ENCODE measurements at regions not wholly inside any gene's neighbourhood (a gene's known extent, or its start where the extent isn't known, plus 50 kb on each side); places are given as distances from the start of the nearest gene placed in this dataset.

DNA sequence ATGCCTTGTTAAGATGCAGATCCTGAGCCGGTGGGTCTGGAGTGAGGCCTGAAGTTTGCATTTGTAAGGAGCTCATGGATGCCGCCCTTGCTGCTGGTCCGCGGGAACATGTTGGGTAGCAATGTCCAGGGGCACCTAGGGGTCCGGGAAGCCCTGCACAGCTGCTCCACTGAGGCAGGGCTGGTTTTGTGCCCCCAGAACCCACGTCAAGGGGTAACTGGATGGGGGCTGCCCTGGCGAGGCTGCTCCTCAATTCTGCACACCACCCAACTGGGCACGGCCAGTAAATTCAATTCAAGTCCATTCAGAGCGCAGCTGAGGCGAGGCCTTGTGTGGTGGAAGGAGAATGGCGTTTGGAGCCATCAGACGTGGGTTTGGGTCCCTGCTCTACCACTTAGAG lies 246.3 kb upstream of the PITRM1 start:
- no peak overlapping the region for H3K27ac Mint-ChIP-seq
- peaks cover 33 to 42% of the 10 kb centered on the region in 2 donors for H3K4me1 Mint-ChIP-seq
- no peaks in the 10 kb centered on the region for H3K9me3 Mint-ChIP-seq
- peaks cover 3 to 14% (median 12%) of the 10 kb centered on the region in 3 donors for H3K27me3 Mint-ChIP-seq (ENCODE audit: low read depth in 3 of 3)
- no peak for DNase-seq
- no peaks in the 10 kb centered on the region for H3K36me3 Mint-ChIP-seq
- H3K4me3 Mint-ChIP-seq: no peak overlapping the region

DNA sequence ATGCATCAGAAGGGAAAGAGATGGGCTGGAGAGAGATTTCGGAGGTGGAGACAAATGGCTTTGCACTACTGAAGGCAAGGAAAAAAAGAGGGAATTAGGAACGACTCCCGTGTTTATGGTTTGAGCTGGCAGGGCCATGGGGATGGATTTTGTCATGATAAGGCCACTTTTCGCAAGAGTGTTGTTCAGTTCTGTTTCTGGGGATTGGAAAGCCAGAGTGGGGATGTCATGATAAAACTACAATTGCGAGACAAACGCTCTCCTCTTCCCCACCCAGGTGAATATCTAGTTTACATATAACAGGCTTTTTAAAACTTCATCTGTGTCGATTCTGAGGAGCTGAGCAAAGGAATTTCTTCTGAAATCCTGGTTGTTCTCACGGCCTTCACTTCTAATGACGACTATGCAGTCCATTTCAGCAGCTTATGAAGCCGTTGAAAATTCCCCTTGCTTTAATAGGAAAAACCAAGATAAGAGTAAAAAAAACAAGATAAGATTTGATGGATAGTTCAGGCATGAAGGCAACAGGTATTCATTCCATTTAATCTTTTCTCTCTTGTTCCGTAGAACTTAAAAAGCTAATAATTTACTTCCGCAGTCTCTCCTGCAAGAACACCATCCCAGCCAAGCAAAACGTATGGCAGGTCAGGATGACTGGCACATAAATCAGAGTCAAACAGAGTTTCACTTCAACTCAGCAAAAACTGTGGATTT lies 245.6 kb upstream of the PITRM1 start:
- Mint-ChIP-seq H3K36me3 (no peaks in the 10 kb centered on the region), H3K27ac (no peak overlapping the region), H3K27me3 (ENCODE audit: low read depth in 3 of 3) (peaks cover 3 to 14% (median 12%) of the 10 kb centered on the region in 3 donors), H3K9me3 (no peaks in the 10 kb centered on the region), H3K4me3 (no peak overlapping the region), H3K4me1 (peaks cover 33 to 36% of the 10 kb centered on the region in 2 donors)
- no peak for DNase-seq

DNA sequence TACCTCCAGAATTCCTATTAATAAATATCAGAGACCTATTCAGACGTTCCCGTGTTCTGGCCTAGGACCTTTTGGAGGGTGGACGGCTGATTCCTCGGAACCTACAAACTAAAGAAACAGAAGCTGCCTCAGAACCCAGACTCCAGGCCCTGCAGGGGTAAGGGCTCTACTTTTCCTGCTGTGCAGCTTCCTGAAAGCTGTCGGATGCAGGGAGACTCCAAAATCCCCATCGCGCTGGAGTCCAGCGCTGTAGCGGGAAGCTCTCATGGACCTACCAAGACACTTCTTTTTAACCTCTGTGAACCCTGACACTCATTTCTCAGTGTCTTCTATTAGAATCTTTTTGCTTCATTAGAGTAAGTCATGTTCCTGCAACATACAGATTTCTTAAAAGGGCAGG lies 244.5 kb upstream of the PITRM1 start:
- peaks cover 3 to 12% (median 11%) of the 10 kb centered on the region in 3 donors for H3K27me3 Mint-ChIP-seq (ENCODE audit: low read depth in 3 of 3)
- H3K9me3 Mint-ChIP-seq: no peaks in the 10 kb centered on the region
- no peak for DNase-seq
- no peaks in the 10 kb centered on the region for H3K36me3 Mint-ChIP-seq
- H3K4me1 Mint-ChIP-seq: peaks cover 25 to 27% of the 10 kb centered on the region in 2 donors
- H3K4me3 Mint-ChIP-seq: no peak overlapping the region
- H3K27ac Mint-ChIP-seq: no peak overlapping the region

DNA sequence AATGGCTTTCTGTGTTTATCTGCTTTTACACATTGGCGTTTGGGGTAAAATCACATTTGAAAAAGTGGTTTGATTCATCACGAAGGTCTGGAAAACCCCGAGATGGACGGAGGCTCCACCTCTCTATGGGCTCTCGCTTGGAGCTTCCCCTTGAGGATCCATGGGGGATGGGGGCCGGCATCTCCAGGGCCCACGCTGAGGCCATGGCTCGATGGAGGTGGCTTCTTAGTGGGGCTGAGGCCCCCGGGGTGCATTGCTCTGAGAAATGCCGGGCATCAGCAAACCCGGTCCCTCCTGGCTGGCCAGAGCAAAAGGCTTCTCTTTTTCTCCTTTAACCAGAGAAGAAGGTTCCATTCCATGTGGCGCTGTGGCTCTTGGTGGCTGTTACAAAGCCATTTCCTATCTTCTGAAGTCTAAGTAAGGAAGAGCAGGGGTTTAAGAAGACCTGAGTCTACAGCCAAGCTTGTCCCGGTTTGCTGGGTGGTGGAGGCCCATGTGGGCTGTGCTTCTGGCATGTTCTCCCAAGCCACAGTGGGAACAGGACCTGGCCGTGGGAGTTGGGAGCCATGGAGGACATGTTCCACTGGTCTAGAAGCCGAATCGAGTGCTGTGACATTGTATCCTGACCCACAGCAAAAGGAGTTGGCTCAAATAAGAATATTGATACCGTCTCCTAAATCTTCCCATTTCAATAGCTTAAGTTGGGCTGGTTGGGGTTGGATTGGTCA lies 243.5 kb upstream of the PITRM1 start:
- Mint-ChIP-seq H3K27ac (no peak overlapping the region), H3K27me3 (ENCODE audit: low read depth in 3 of 3) (peaks cover 0 to 12% (median 11%) of the 10 kb centered on the region in 3 donors), H3K36me3 (no peaks in the 10 kb centered on the region), H3K4me1 (peaks cover 16 to 20% of the 10 kb centered on the region in 2 donors), H3K9me3 (no peaks in the 10 kb centered on the region), H3K4me3 (no peak overlapping the region)
- DNase-seq: no peak

DNA sequence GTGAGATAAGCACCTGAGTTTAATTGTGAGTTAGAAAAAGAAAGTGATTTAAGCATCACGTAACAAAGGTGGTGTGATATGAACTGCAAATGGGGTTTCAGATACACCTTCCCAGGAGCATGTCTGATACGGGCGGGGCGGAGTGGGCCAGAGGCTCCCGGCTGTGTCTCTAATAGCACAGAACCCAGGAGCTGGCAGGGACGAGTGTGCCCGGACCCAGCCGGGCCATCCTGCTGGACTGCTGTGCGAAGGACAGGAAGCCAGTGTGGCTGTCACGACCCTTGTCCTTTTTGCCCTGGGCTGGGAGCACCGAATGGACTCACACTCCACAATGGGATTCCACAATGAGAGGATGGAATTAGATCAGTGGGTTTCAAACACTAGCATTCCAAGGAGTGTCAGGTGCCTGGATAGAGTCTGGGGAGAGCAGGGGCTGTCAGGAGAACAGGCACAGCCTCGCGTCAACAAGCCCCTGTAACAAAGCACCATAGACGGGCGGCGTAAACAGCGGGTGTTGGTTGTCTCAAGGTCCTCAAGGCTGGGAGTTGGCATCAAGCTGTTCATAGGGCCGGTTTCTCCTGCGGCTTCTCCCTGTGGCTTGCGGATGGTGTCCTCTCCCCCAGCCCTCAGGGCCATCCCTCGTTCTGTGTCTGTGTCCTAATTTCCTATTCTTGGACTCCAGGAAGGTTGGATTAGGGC lies 242.6 kb upstream of the PITRM1 start:
- peaks cover 0 to 11% (median 5%) of the 10 kb centered on the region in 3 donors for H3K27me3 Mint-ChIP-seq (ENCODE audit: low read depth in 3 of 3)
- H3K4me3 Mint-ChIP-seq: no peak overlapping the region
- H3K27ac Mint-ChIP-seq: no peak overlapping the region
- H3K9me3 Mint-ChIP-seq: no peaks in the 10 kb centered on the region
- no peaks in the 10 kb centered on the region for H3K36me3 Mint-ChIP-seq
- peaks cover 8 to 11% of the 10 kb centered on the region in 2 donors for H3K4me1 Mint-ChIP-seq
- DNase-seq: no peak

DNA sequence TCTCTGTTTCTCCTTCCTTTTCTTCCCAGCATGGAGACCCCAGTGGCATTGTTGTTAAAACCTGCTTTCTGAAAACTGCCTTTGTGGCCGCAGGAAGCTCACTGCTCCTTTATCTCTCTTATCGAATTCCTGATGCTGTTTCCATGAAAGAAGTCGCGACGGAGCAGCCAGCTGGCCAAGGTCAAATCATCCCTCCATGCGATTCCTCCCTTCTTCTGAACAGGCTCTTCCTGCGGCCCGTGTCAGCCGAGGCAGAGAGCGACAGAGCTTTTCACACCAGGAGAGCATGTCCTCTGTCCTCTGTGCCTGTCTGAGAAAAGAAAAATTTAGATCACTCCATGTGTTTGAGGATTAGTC lies 242.1 kb upstream of the PITRM1 start:
- no peak overlapping the region for H3K4me3 Mint-ChIP-seq
- H3K9me3 Mint-ChIP-seq: no peaks in the 10 kb centered on the region
- H3K36me3 Mint-ChIP-seq: no peaks in the 10 kb centered on the region
- no peak overlapping the region for H3K27ac Mint-ChIP-seq
- peaks cover 0 to 11% (median 2%) of the 10 kb centered on the region in 3 donors for H3K27me3 Mint-ChIP-seq (ENCODE audit: low read depth in 3 of 3)
- no peak for DNase-seq
- H3K4me1 Mint-ChIP-seq: peaks cover 2 to 6% of the 10 kb centered on the region in 2 donors

DNA sequence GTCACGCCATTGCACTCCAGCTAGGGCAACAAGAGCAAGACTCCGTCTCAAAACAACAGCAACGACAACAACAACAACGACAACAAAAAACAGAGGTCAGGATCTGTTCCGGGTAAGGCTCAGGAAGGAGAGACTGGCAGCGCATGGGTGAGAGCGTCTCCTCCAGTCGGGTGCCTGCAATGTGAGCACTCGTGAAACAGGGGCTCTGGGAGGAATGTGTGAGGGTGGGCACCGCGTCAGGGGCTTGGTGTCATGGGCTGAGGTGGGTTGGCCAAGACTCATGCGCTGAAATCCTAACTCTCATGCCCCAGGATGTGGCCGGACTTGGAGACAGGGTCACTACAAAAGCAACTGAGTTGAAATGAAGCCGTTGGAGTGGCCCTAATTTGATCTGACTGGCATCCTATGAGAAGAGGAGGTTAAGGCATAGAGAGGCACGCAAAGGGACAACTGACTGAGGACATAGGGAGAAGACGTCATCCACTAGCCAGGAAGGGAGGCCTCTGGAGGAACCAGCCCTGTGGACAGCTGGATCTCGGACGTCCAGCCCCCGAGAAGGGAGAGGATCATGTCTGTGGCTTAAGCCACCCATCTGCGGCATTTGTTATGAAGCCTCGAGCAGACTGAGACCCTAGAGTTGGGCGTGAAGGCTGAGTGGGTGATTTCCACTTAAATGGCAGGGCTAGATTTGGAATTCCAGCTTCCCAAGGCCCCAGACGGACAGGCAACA lies 241.5 kb upstream of the PITRM1 start:
- Mint-ChIP-seq H3K36me3 (no peaks in the 10 kb centered on the region), H3K4me3 (no peak overlapping the region), H3K27me3 (ENCODE audit: low read depth in 3 of 3) (peaks cover 0 to 11% (median 2%) of the 10 kb centered on the region in 3 donors), H3K9me3 (no peaks in the 10 kb centered on the region), H3K4me1 (peaks cover 0 to under 1% of the 10 kb centered on the region in 2 donors), H3K27ac (no peak overlapping the region)
- DNase-seq: no peak

DNA sequence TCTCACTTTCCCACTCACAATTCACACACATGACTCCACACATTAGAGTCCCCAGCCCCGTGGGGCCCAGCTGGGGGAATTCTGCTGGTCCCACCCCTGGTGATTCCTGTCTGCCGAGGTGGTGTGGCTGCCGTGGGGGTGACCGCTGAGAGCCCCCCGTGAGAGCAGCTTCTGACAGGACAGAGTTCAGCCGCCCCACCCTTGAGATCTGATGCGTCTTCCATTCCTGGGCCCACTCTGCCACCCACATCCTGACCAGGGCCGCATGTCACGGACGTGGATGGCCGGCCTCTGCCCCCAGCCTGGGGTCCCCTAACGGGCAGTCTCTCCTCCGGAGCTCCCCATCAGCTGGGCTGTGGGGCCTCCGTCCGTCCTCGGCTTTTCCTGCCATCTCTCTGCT lies 240.1 kb upstream of the PITRM1 start:
- H3K9me3 Mint-ChIP-seq: no peaks in the 10 kb centered on the region
- H3K4me3 Mint-ChIP-seq: no peak overlapping the region
- no peak overlapping the region for H3K27ac Mint-ChIP-seq

DNA sequence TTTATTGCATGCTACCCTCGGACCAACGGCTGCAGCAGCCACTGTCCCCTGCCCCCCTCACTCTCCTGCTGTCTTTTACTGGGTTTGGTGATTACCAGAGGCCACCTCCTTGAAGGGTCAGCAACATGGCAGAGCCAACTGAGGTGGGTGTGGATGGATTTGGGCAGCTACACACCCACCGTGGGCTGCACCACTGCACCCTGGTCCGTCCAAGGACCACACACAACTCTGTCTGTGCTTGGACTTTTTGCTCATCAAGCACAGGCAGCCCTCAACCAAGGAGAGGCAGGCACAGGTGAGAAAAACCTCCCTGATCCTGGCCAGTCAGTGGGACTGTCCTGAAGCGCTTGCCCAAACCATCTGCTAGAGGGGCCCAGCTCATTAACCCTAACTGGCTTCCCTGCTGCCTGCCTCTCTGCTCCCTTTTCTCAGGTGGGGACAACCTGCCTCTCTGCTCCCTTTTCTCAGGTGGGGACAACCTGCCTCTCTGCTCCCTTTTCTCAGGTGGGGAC lies 239.5 kb upstream of the PITRM1 start:
- Mint-ChIP-seq H3K27ac (no peak overlapping the region), H3K4me3 (no peak overlapping the region), H3K9me3 (no peaks in the 10 kb centered on the region), H3K4me1 (peaks cover 7 to 10% of the 10 kb centered on the region in 2 donors), H3K36me3 (no peaks in the 10 kb centered on the region), H3K27me3 (ENCODE audit: low read depth in 3 of 3) (peaks cover 0 to 3% (median 0%) of the 10 kb centered on the region in 3 donors)
- no peak for DNase-seq

More for the DNA sequence above, 240.1 kb upstream of the PITRM1 start:
- Mint-ChIP-seq H3K27me3 (ENCODE audit: low read depth in 3 of 3) (peaks cover 0 to 3% (median 0%) of the 10 kb centered on the region in 3 donors), H3K4me1 (peaks cover 5 to 8% of the 10 kb centered on the region in 2 donors), H3K36me3 (no peaks in the 10 kb centered on the region)
- no peak for DNase-seq

DNA sequence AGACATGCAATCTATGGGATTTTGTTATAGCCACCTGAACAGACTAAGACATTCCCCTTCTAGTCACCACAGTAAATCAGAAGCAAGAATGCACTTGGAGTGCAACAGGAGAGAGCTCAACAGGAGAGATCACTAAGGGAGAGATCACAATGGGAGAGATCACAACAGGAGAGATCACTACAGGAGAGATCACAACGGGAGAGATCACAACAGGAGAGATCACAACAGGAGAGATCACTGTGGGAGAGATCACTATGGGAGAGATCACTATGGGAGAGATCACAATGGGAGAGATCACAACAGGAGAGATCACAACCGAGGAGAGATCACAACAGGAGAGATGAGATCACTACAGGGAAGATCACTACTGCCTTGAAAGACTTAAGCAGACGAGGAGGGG lies 238.5 kb upstream of the PITRM1 start:
- DNase-seq: no peak
- Mint-ChIP-seq H3K36me3 (no peaks in the 10 kb centered on the region), H3K4me1 (peaks cover 7 to 10% of the 10 kb centered on the region in 2 donors), H3K27me3 (ENCODE audit: low read depth in 3 of 3) (peaks cover 0 to 5% (median 0%) of the 10 kb centered on the region in 3 donors), H3K9me3 (no peaks in the 10 kb centered on the region), H3K4me3 (no peak overlapping the region), H3K27ac (peak overlapping the region in 1 of 6 donors; percentile 51)

DNA sequence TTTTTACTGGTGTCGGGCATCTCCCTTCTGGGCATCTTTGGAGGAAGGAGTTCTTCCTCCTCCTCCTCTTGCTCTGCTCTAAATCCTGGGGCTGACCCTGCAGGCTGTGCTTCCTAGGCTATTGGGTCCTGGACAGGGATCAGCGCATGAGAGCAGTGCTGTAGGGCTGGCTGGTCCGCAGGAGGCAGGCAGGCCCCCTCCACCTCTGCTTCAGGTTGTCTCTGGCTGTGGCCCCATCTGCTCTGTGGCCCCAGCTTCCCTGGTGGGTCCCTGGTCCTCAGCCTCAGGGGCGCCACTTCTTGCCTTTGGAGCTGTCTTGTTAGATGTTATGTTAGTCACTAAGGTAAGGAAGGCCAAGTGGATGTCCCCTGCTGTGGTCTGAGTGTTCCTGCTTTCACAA lies 237.3 kb upstream of the PITRM1 start:
- H3K4me1 Mint-ChIP-seq: peaks cover 7 to 10% of the 10 kb centered on the region in 2 donors
- no peak for DNase-seq
- no peaks in the 10 kb centered on the region for H3K36me3 Mint-ChIP-seq
- H3K27ac Mint-ChIP-seq: no peak overlapping the region
- no peak overlapping the region for H3K4me3 Mint-ChIP-seq
- H3K9me3 Mint-ChIP-seq: no peaks in the 10 kb centered on the region
- peaks cover 0 to 5% (median 0%) of the 10 kb centered on the region in 3 donors for H3K27me3 Mint-ChIP-seq (ENCODE audit: low read depth in 3 of 3)

DNA sequence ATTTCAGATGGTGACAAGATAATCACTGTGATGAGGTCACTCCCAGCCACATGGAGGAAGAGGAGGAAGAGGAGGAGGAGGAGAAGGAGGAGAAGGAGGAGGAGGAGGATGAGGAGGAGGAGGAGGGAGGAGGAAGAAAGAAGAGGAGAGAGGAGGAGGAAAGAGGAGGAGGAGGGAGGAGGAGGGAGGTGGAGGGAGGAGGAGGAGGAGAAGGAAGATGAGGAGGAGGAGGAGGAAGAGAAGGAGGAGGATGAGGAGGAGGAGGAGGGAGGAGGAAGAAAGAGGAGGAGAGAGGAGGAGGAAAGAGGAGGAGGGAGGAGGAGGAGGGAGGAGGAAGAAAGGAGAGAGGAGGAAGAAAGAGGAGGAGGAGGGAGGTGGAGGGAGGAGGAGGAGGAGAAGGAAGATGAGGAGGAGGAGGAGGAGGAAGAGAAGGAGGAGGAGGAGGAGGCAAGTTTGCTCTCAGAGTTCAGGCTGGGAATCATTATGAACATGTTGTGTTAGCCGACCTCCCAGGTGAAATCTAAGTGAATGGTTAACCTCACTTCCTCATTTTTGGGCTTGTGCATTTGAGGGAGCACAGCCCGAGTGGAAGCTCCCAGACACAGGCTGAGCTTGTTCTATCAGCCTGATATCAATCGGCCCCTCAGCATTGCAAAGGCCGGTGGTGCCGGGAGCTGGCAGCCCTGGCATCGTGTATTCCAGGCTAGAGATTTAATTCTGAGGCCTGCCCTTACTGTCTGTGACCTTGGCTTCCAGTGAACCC lies 236.2 kb upstream of the PITRM1 start:
- no peak for DNase-seq
- no peak overlapping the region for H3K4me3 Mint-ChIP-seq
- H3K27ac Mint-ChIP-seq: no peak overlapping the region
- H3K27me3 Mint-ChIP-seq (ENCODE audit: low read depth in 3 of 3): peaks cover 0 to 5% (median 0%) of the 10 kb centered on the region in 3 donors
- H3K36me3 Mint-ChIP-seq: no peaks in the 10 kb centered on the region
- H3K9me3 Mint-ChIP-seq: no peaks in the 10 kb centered on the region
- peaks cover 7 to 10% of the 10 kb centered on the region in 2 donors for H3K4me1 Mint-ChIP-seq

DNA sequence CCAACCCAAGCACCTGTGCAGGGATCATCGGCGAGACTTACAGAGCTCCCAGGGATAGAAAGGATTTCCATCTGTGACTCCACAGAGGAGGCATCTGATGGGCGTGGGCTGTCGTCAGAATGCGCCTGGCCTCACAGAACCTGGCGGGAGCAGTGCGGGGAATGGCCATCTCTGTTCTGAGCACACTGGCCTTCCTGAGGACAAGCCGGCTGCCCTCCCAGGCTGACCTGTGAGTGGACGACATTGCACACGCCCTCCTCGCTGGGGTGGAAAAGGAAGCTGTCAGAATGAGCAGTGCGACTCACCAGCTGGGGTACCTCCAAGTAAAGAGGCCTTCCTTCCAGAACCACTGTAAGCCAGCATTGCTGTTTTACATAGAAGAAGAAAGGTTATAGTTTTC lies 234.6 kb upstream of the PITRM1 start:
- Mint-ChIP-seq H3K36me3 (no peaks in the 10 kb centered on the region), H3K27me3 (ENCODE audit: low read depth in 3 of 3) (peaks cover 0 to 2% (median 0%) of the 10 kb centered on the region in 3 donors), H3K4me1 (peaks cover 7 to 10% of the 10 kb centered on the region in 2 donors), H3K4me3 (no peak overlapping the region), H3K9me3 (no peaks in the 10 kb centered on the region), H3K27ac (no peak overlapping the region)
- no peak for DNase-seq

All from immature natural killer cell (primary cell).